Sigmoid colon (tissue), 4 donors: ENCODE measurements at regions not wholly inside any gene's neighbourhood (a gene's known extent, or its start where the extent isn't known, plus 50 kb on each side); places are given as distances from the start of the nearest gene placed in this dataset.

Experiments used
- POLR2A ChIP-seq, 2 donors: fragments of 450-650 bp; IDR thresholded peaks; one replicate each; pipeline ENCODE4 v1.6.1; 2016; ENCODE audit warnings: antibody characterized with exemption in 2 of 2, mild to moderate bottlenecking in 2 of 2, moderate library complexity in 2 of 2
- POLR2AphosphoS5 ChIP-seq, 4 donors: sonication (generic); formaldehyde crosslinking; IDR thresholded peaks; one replicate each; pipeline ENCODE4 v1.6.1; 2017; ENCODE audit warnings: antibody characterized with exemption in 4 of 4
- TF ChIP-seq, protein P1 (sequence below), 4 experiments: fragments of 450-650 bp in 3 of 4; fragments of 200-600 bp in 1 of 4; IDR thresholded peaks; one replicate each; pipeline ENCODE4 v1.5.1; 2016 to 2019; ENCODE audit warnings: antibody characterized with exemption in 4 of 4, mild to moderate bottlenecking in 3 of 4, moderate library complexity in 2 of 4

- TF ChIP-seq POLR2AphosphoS5 (IDR thresholded peaks at IDR 0.05) (no peak), POLR2A (IDR thresholded peaks at IDR 0.05) (no peak)
- TF ChIP-seq, protein P1, sequence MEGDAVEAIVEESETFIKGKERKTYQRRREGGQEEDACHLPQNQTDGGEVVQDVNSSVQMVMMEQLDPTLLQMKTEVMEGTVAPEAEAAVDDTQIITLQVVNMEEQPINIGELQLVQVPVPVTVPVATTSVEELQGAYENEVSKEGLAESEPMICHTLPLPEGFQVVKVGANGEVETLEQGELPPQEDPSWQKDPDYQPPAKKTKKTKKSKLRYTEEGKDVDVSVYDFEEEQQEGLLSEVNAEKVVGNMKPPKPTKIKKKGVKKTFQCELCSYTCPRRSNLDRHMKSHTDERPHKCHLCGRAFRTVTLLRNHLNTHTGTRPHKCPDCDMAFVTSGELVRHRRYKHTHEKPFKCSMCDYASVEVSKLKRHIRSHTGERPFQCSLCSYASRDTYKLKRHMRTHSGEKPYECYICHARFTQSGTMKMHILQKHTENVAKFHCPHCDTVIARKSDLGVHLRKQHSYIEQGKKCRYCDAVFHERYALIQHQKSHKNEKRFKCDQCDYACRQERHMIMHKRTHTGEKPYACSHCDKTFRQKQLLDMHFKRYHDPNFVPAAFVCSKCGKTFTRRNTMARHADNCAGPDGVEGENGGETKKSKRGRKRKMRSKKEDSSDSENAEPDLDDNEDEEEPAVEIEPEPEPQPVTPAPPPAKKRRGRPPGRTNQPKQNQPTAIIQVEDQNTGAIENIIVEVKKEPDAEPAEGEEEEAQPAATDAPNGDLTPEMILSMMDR (IDR thresholded peaks at IDR 0.05) = no peak
Observed at GRCh38 chr3:153628591-153628990, 466.6 kb downstream of the RAP2B start.
